Parathyroid adenoma (tissue), 2 donors: ENCODE measurements at regions not wholly inside any gene's neighbourhood (a gene's known extent, or its start where the extent isn't known, plus 50 kb on each side); places are given as distances from the start of the nearest gene placed in this dataset.

Source experiments
- H2AFZ ChIP-seq: fragments of 300-600 bp; sonication (generic); one replicate; pipeline ENCODE4 v1.7.0; 2017; ENCODE audit warnings: antibody characterized with exemption, mild to moderate bottlenecking
- H3K27ac ChIP-seq: fragments of 300-600 bp; sonication (generic); one replicate; pipeline ENCODE4 v1.7.0; 2017
- H3K27me3 ChIP-seq: fragments of 300-600 bp; sonication (generic); one replicate; pipeline ENCODE4 v1.7.0; 2017; ENCODE audit warnings: low read length; ENCODE audit not compliant: control insufficient read depth, insufficient read depth
- H3K36me3 ChIP-seq: fragments of 300-600 bp; sonication (generic); one replicate; pipeline ENCODE4 v1.7.0; 2017; ENCODE audit warnings: low read length; ENCODE audit not compliant: control insufficient read depth, insufficient read depth
- H3K4me1 ChIP-seq: fragments of 300-600 bp; sonication (generic); one replicate; pipeline ENCODE4 v1.7.0; 2017; ENCODE audit warnings: control low read depth
- H3K4me2 ChIP-seq: fragments of 300-600 bp; sonication (generic); one replicate; pipeline ENCODE4 v1.7.0; 2017; ENCODE audit warnings: low read length
- H3K4me3 ChIP-seq: fragments of 300-600 bp; sonication (generic); one replicate; pipeline ENCODE4 v1.7.0; 2017; ENCODE audit warnings: low read depth, low read length
- H3K79me2 ChIP-seq: fragments of 300-600 bp; sonication (generic); one replicate; pipeline ENCODE4 v1.7.0; 2017; ENCODE audit warnings: control low read depth
- H3K9ac ChIP-seq: fragments of 300-600 bp; sonication (generic); one replicate; pipeline ENCODE4 v1.7.0; 2017; ENCODE audit warnings: mild to moderate bottlenecking
- H3K9me3 ChIP-seq: fragments of 300-600 bp; sonication (generic); one replicate; pipeline ENCODE4 v1.7.0; 2017; ENCODE audit warnings: low read length; ENCODE audit not compliant: control insufficient read depth
- TF ChIP-seq, protein P1 (sequence below): fragments of 300-600 bp; sonication (generic); IDR thresholded peaks from one replicate; pipeline ENCODE4 v1.7.0; 2017; ENCODE audit warnings: antibody characterized with exemption, mild to moderate bottlenecking
- donor health status: primary hyperparathyroidism.

GRCh38 chr6:92362404-92362803 lies 1057.0 kb downstream of the EPHA7 start:
- Histone ChIP-seq H3K27me3 (no peaks in the 10 kb centered on the region), H3K36me3 (no peaks in the 10 kb centered on the region), H3K4me2 (no peak overlapping the region), H3K79me2 (no peaks in the 10 kb centered on the region), H3K9me3 (no peaks in the 10 kb centered on the region), H3K4me3 (no peak overlapping the region), H2AFZ (no peak overlapping the region), H3K4me1 (no peaks in the 10 kb centered on the region), H3K27ac (no peak overlapping the region), H3K9ac (no peak overlapping the region)
- TF ChIP-seq, protein P1, sequence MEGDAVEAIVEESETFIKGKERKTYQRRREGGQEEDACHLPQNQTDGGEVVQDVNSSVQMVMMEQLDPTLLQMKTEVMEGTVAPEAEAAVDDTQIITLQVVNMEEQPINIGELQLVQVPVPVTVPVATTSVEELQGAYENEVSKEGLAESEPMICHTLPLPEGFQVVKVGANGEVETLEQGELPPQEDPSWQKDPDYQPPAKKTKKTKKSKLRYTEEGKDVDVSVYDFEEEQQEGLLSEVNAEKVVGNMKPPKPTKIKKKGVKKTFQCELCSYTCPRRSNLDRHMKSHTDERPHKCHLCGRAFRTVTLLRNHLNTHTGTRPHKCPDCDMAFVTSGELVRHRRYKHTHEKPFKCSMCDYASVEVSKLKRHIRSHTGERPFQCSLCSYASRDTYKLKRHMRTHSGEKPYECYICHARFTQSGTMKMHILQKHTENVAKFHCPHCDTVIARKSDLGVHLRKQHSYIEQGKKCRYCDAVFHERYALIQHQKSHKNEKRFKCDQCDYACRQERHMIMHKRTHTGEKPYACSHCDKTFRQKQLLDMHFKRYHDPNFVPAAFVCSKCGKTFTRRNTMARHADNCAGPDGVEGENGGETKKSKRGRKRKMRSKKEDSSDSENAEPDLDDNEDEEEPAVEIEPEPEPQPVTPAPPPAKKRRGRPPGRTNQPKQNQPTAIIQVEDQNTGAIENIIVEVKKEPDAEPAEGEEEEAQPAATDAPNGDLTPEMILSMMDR = no peak

- no peak overlapping the region for H3K4me3 ChIP-seq
- H3K4me2 ChIP-seq = no peak overlapping the region
- H3K36me3 ChIP-seq = no peaks in the 10 kb centered on the region
- no peaks in the 10 kb centered on the region for H3K9me3 ChIP-seq
- no peak overlapping the region for H2AFZ ChIP-seq
- no peaks in the 10 kb centered on the region for H3K4me1 ChIP-seq
- no peaks in the 10 kb centered on the region for H3K79me2 ChIP-seq
- H3K9ac ChIP-seq = no peak overlapping the region
- H3K27ac ChIP-seq = no peak overlapping the region
- no peaks in the 10 kb centered on the region for H3K27me3 ChIP-seq
- TF ChIP-seq, protein P1 = no peak
Measured at GRCh38 chr6:92361990-92362389, 1057.4 kb downstream of the EPHA7 start.

- H3K4me2 ChIP-seq = no peak overlapping the region
- H3K4me3 ChIP-seq = no peak overlapping the region
- no peaks in the 10 kb centered on the region for H3K36me3 ChIP-seq
- TF ChIP-seq, protein P1 = no peak
- no peaks in the 10 kb centered on the region for H3K27me3 ChIP-seq
- no peaks in the 10 kb centered on the region for H3K4me1 ChIP-seq
- H3K79me2 ChIP-seq = no peaks in the 10 kb centered on the region
- H3K27ac ChIP-seq = no peak overlapping the region
- no peaks in the 10 kb centered on the region for H3K9me3 ChIP-seq
- no peak overlapping the region for H2AFZ ChIP-seq
- H3K9ac ChIP-seq = no peak overlapping the region
Measured at GRCh38 chr6:92354270-92354829, 1065.0 kb downstream of the EPHA7 start.

DNA sequence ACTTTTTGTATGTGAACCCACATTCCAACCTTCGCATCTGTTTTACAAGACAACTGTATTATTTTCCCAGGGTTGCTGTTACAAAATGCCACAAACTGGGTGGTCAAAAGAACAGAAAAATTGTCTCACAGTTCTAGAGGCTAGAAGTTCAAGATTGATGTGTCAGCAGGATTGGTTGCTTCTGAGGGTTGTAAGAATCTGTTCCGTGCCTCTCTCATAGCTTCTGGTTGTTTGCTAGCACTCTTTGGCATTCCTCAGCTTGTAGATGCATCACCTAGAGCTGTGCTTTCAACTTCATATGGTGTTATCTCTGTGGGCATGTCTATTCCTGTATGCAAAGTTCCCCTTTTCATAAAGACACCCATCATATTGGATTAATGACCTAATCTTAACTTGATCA lies 1067.2 kb downstream of the EPHA7 start:
- TF ChIP-seq, protein P1 = no peak
- H3K27ac ChIP-seq = no peak overlapping the region
- H3K9me3 ChIP-seq = no peaks in the 10 kb centered on the region
- H3K36me3 ChIP-seq = no peaks in the 10 kb centered on the region
- no peaks in the 10 kb centered on the region for H3K27me3 ChIP-seq
- no peak overlapping the region for H3K4me2 ChIP-seq
- no peak overlapping the region for H3K9ac ChIP-seq
- H3K79me2 ChIP-seq = no peaks in the 10 kb centered on the region
- no peak overlapping the region for H2AFZ ChIP-seq
- H3K4me3 ChIP-seq = no peak overlapping the region
- no peaks in the 10 kb centered on the region for H3K4me1 ChIP-seq

DNA sequence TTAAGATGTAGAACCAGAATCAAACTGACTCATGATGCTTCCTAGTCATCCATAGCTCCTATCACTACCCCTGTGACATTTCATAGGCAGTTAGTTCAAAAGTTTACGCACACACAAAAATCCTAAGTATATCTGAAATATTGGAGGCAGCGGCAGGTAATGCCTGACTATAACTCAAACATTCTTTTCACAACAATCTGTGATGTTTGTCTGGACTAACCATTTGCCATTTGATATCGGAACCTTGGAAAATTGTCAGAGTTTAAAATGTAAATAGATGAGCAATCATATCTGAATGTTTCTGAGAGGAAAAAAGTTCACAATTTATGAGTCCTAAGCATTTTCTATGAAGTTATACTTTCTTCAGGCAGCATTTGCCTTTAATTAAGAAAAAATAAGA lies 1078.2 kb downstream of the EPHA7 start:
- H3K9me3 ChIP-seq = no peaks in the 10 kb centered on the region
- H3K4me2 ChIP-seq = no peak overlapping the region
- no peak overlapping the region for H3K9ac ChIP-seq
- H3K27ac ChIP-seq = no peak overlapping the region
- no peak overlapping the region for H3K4me3 ChIP-seq
- no peaks in the 10 kb centered on the region for H3K27me3 ChIP-seq
- H3K36me3 ChIP-seq = no peaks in the 10 kb centered on the region
- H2AFZ ChIP-seq = no peak overlapping the region
- no peaks in the 10 kb centered on the region for H3K4me1 ChIP-seq
- H3K79me2 ChIP-seq = no peaks in the 10 kb centered on the region
- TF ChIP-seq, protein P1 = no peak
